A673 (cell line): ENCODE measurements at regions not wholly inside any gene's neighbourhood (a gene's known extent, or its start where the extent isn't known, plus 50 kb on each side); places are given as distances from the start of the nearest gene placed in this dataset.

Experiments used
- BruUV-seq: library from RNA; stranded (reverse); fragments of 400-500 nt; replicated peaks from 2 replicates; lab custom pipeline; 2021; lab: Mats Ljungman, UMichigan
- CTCF ChIA-PET: fragments of 300-600 bp; sonication (Branson Sonifier 250); formaldehyde crosslinking; loops from one replicate; lab custom pipeline; 2022; ENCODE audit warnings: antibody characterized with exemption; lab: Charles Lee
- POLR2A ChIA-PET: fragments of 300-600 bp; sonication (Branson Sonifier 250); formaldehyde crosslinking; loops from one replicate; lab custom pipeline; 2022; ENCODE audit warnings: antibody characterized with exemption; ENCODE audit not compliant: low non-redundant PET; lab: Charles Lee
- DNase-seq: peaks from one replicate; pipeline ENCODE4 v3.0.0-alpha.2; 2015; ENCODE audit warnings: low spot score
- H3K27ac ChIP-seq: fragments of 200-600 bp; sonication (generic); 2 replicates; pipeline ENCODE4 v1.5.1; 2016; ENCODE audit warnings: mixed run types, low read depth, mild to moderate bottlenecking, mixed read lengths, antibody characterized with exemption, low read length; ENCODE audit not compliant: poor library complexity, severe bottlenecking
- H3K27me3 ChIP-seq: fragments of 200-600 bp; sonication (generic); replicated peaks from 2 replicates; pipeline ENCODE4 v1.6.1; 2017; ENCODE audit warnings: mixed run types, low read depth, mild to moderate bottlenecking, mixed read lengths, antibody characterized with exemption, low read length; ENCODE audit not compliant: insufficient read depth, poor library complexity
- H3K36me3 ChIP-seq: fragments of 200-600 bp; sonication (generic); 2 replicates; pipeline ENCODE4 v1.6.1; 2016; ENCODE audit warnings: mixed run types, mild to moderate bottlenecking, mixed read lengths, antibody characterized with exemption, low read length; ENCODE audit not compliant: insufficient read depth, poor library complexity, severe bottlenecking
- H3K4me1 ChIP-seq: fragments of 200-600 bp; sonication (generic); 2 replicates; pipeline ENCODE4 v1.6.1; 2017; ENCODE audit warnings: mixed run types, mild to moderate bottlenecking, mixed read lengths, antibody characterized with exemption, low read length; ENCODE audit not compliant: insufficient read depth, poor library complexity, severe bottlenecking
- H3K4me3 ChIP-seq: fragments of 200-600 bp; sonication (generic); 2 replicates; pipeline ENCODE4 v1.5.1; 2016; ENCODE audit warnings: low read depth, mixed run types, mild to moderate bottlenecking, mixed read lengths, low read length; ENCODE audit not compliant: poor library complexity, severe bottlenecking
- H3K9me3 ChIP-seq: fragments of 200-600 bp; sonication (generic); 2 replicates; pipeline ENCODE4 v1.6.1; 2016; ENCODE audit warnings: mixed run types, low read depth, mild to moderate bottlenecking, mixed read lengths, antibody characterized with exemption, low read length; ENCODE audit not compliant: poor library complexity, severe bottlenecking
- CTCF ChIP-seq: fragments of 300-800, 200-600 bp; sonication (generic); conservative IDR thresholded peaks from 2 replicates; pipeline ENCODE4 v1.5.1; 2017; ENCODE audit warnings: low read depth, mild to moderate bottlenecking, antibody characterized with exemption, low read length, moderate library complexity, mixed read lengths
- EZH2 ChIP-seq: fragments of 200-600 bp; sonication (generic); IDR thresholded peaks from 2 replicates; pipeline ENCODE4 v1.6.1; 2017; ENCODE audit warnings: borderline replicate concordance, low read depth, mild to moderate bottlenecking, mixed read lengths, antibody characterized with exemption, low read length; ENCODE audit not compliant: poor library complexity, severe bottlenecking
- intact Hi-C: fragments of 100-400 bp; cut with micrococcal nuclease; formaldehyde crosslinking; loops from one replicate; pipeline ENCODE4 v1.10.0; 2022; ENCODE audit not compliant: unreplicated experiment

- TF ChIP-seq CTCF = no peak
- intact Hi-C loops = no loop called here
- ChIA-PET POLR2A (no interaction called here), CTCF (no interaction called here)
- no peaks in the 10 kb centered on the region for H3K36me3 ChIP-seq
- no peak for DNase-seq
- no peaks in the 10 kb centered on the region for H3K4me1 ChIP-seq
- no peak overlapping the region for H3K27ac ChIP-seq
- H3K27me3 ChIP-seq = no peaks in the 10 kb centered on the region
- H3K4me3 ChIP-seq = no peak overlapping the region
- H3K9me3 ChIP-seq = no peaks in the 10 kb centered on the region
- BruUV-seq = no TSS peak
These were observed 950.2 kb downstream of the BCL11B start for GRCh38 chr14:98321841-98322240.

DNA sequence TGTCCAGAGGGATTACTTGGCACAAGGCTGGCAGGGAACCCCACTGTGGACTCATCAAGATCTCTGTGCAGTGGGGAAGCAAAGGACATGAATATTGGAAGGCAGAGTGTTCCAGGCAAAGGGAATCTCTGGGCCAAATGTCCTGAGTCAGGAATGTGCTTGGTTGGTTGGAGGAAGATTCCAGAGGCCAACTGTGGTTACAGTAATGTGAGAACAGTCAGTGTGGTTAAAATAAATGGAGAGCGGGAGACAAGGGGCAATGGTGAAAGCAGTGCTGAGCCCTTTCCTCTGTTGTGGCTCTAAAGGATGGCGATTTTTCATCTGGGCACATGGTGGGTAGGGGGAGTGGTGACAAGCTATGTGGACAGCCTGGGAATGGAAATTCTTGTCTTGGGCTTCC, 948.2 kb downstream of the BCL11B start:
- ChIA-PET POLR2A (no interaction called here), CTCF (no interaction called here)
- BruUV-seq = no TSS peak
- TF ChIP-seq CTCF = no peak
- no peak for TF ChIP-seq EZH2
- Histone ChIP-seq H3K4me3 (no peak overlapping the region), H3K27ac (no peak overlapping the region), H3K4me1 (no peaks in the 10 kb centered on the region), H3K9me3 (no peaks in the 10 kb centered on the region), H3K27me3 (no peaks in the 10 kb centered on the region), H3K36me3 (no peaks in the 10 kb centered on the region)
- intact Hi-C loops = no loop called here
- DNase-seq = no peak

GRCh38 chr14:98325761-98326160, 946.2 kb downstream of the BCL11B start:
- H3K9me3 ChIP-seq = peaks cover under 1% of the 10 kb centered on the region
- intact Hi-C loops = no loop called here
- ChIA-PET CTCF (interaction anchor here (0.7 kb wide), 1 partner anchor 55 kb away, joined by 4 read pairs; no protein-coding TSS in a partner anchor), POLR2A (no interaction called here)
- H3K4me1 ChIP-seq = no peaks in the 10 kb centered on the region
- DNase-seq = no peak
- TF ChIP-seq EZH2 (no peak), CTCF (no peak)
- H3K27ac ChIP-seq = no peak overlapping the region
- no peak overlapping the region for H3K4me3 ChIP-seq
- no peaks in the 10 kb centered on the region for H3K36me3 ChIP-seq
- no peaks in the 10 kb centered on the region for H3K27me3 ChIP-seq
- BruUV-seq = no TSS peak
